Left lung (tissue), 4 donors: ENCODE measurements at regions not wholly inside any gene's neighbourhood (a gene's known extent, or its start where the extent isn't known, plus 50 kb on each side); places are given as distances from the start of the nearest gene placed in this dataset.
A peak's percentile ranks its signal among the peaks of the same experiment; 100 is the strongest.
"Not testable (repeated sequence)": the region's sequence is repeated elsewhere in the genome, so short reads cannot be mapped to it uniquely, and the experiment has no call there.

ENCODE experiments used
- ATAC-seq: fragments of 200-7000 bp; cut with Tn5 transposase; one replicate; pipeline ENCODE4 v1.9.1; 2020; ENCODE audit warnings: moderate library complexity
- DNase-seq, 4 donors: peaks; one replicate each; pipeline ENCODE4 v3.0.0-alpha.2; 2013 to 2020
- H3K27ac ChIP-seq, 2 donors: fragments of 200-600 bp; sonication (generic) in 1 of 2; one replicate each; pipeline versions ENCODE4 v1.5.0 to v1.8.0; 2020 to 2021
- H3K27me3 ChIP-seq, 2 donors: fragments of 200-600 bp; sonication (generic) in 1 of 2; one replicate each; pipeline versions ENCODE4 v1.5.0 to v1.8.0; 2020 to 2021
- H3K36me3 ChIP-seq, 2 donors: fragments of 200-600 bp; sonication (generic) in 1 of 2; one replicate each; pipeline versions ENCODE4 v1.5.0 to v1.8.0; 2020 to 2021
- H3K4me1 ChIP-seq, 2 donors: fragments of 200-600 bp; one replicate each; pipeline ENCODE4 v1.8.0; 2021
- H3K4me3 ChIP-seq, 2 donors: fragments of 200-600 bp; sonication (generic) in 1 of 2; one replicate each; pipeline versions ENCODE4 v1.5.0 to v1.8.0; 2020 to 2021; ENCODE audit warnings: mild to moderate bottlenecking in 1 of 2
- H3K9me3 ChIP-seq, 2 donors: fragments of 200-600 bp; sonication (generic) in 1 of 2; one replicate each; pipeline versions ENCODE4 v1.5.0 to v1.8.0; 2020 to 2021
- intact Hi-C, 2 donors: fragments of 100-400 bp; cut with DNase I; formaldehyde crosslinking; loops; one replicate each; pipeline versions ENCODE4 v1.11.2 to v1.14.2; 2022
- donor health status: DM: no; HTN: yes; CAD: no.
- donor health status: DM: no; HTN: no; CAD: no.

DNA sequence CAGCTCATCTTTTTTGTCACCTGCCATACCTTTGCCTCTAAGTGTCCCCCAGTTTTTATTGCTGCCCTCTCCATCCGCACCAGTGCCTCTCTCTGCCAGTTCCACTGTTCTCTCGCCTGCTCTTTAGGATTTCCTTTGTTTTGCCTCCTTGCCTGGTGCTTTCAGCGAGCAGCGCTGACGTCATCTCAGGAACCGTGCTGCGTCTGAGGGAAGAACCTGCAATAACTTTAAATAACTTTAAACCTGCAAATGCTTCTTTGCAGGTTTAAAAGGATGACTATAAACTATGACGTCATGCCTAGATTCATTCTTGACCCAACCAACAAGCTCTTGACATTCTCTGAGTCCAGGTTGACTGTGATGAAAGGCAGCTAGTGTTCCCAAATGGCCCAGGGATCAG is 105.1 kb downstream of the LRRC74B start:
- intact Hi-C loops, ATAC-seq, H3K9me3 ChIP-seq, H3K4me3 ChIP-seq, H3K27ac ChIP-seq, H3K27me3 ChIP-seq, H3K36me3 ChIP-seq, DNase-seq, H3K4me1 ChIP-seq: not testable (repeated sequence)

DNA sequence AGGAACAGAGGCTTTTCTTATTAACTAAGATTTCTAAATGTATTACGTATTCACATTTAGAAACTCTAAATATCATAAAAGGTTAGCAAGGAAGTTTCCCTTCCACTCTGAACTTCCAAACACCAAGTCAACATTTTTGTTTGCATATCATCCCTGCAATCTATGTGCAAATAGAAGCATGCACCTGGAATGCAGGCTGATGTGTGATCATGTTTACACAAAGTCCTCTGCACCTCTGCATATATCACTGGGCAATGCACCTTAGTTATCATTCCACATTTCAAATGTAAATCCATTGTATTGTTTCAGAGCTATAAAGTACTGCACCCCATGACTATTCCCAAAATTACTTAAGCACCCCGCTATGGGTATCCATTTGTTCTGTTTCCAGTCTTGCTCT is 142.1 kb downstream of the LRRC74B start:
- H3K27ac ChIP-seq, ATAC-seq, H3K4me3 ChIP-seq, intact Hi-C loops, H3K27me3 ChIP-seq, H3K36me3 ChIP-seq, H3K9me3 ChIP-seq, H3K4me1 ChIP-seq, DNase-seq: not testable (repeated sequence)

DNA sequence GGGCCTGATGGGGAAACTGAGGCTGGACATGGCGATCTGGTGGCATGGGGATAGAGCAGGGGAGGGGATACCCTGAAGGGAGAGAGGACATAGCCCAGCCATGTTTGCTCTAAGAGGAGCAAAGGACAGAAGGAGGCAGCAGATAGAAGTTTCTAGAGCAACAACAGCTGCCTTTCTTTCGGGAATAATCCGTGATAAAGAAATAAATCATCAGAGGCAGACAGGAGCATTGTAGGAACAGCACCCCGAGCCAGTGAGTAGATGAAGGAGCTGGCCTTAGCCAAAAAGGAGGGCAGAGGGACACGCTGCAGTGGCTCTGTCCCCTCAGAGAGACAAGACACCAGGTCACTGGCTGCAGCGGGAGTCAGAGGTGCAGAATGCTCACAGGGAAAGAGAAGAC is 166.3 kb downstream of the LRRC74B start:
- H3K4me1 ChIP-seq, intact Hi-C loops, H3K4me3 ChIP-seq, H3K27me3 ChIP-seq, DNase-seq, H3K27ac ChIP-seq, H3K9me3 ChIP-seq, H3K36me3 ChIP-seq, ATAC-seq: not testable (repeated sequence)

- peak in 1 of 4 donors; percentile 7 for DNase-seq
- ATAC-seq, H3K4me3 ChIP-seq, intact Hi-C loops, H3K27ac ChIP-seq, H3K4me1 ChIP-seq, H3K36me3 ChIP-seq, H3K27me3 ChIP-seq, H3K9me3 ChIP-seq: not testable (repeated sequence)
Observed at GRCh38 chr22:21215973-21216731, 167.4 kb upstream of the RIMBP3B start.

DNA sequence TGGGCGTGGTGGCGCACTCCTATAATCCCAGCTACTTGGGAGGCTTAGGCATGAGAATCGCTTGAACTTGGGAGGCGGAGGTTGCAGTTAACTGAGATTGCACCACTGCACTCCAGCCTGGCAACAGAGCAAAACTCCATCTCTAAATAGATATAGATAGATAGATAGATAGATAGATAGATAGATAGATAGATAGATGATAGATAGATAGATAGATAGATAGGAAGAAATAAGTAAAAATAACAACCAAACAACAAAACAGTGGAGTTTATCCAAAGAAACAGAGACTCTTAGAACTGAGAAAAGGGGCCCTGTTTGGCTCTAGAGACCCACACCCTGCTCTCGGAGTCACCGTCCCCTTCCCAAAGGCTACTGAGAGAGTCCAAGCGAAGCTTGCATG is 158.7 kb upstream of the RIMBP3B start:
- ATAC-seq, DNase-seq, H3K27ac ChIP-seq, H3K4me3 ChIP-seq, H3K36me3 ChIP-seq, H3K4me1 ChIP-seq, H3K27me3 ChIP-seq, intact Hi-C loops, H3K9me3 ChIP-seq: not testable (repeated sequence)

DNA sequence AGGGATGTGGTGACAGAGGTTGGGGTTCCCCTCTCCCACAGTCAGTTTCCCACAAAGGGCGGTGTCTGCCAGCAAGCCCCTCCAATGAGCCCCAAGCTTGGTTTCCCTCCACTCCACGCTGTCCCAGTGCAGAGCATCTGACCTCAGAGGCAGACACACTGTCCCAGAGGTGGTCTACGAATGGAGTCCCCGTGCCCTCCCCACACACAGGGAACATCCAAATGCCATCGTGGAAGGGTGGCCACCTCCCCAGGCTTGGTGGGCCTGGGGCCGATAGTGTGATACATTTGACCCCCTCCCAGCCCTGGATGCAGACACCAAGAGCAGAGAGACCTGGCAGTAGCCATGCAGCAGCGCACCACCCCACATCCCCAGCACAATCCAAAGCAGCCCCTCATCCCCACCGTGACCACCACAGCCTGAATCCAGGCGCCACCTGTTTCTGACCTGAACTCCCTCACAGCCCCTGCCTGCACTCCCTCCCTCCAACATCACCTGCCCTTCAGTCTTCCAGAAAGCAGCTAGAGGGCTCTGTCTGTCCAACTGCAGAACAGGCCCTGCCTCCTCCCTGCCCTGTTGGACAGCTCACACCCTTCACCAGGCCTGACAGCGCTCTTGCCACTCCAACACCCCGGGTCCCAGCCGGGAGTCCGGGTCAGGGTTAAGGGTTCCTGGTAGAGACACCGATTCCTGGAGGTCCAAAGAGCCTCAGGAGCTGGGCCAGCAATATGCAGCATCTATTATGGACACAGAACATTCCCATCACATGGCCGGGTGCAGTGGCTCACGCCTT is 156.5 kb upstream of the RIMBP3B start:
- H3K4me1 ChIP-seq, H3K9me3 ChIP-seq, H3K27me3 ChIP-seq, H3K4me3 ChIP-seq, ATAC-seq, intact Hi-C loops, H3K36me3 ChIP-seq, H3K27ac ChIP-seq: not testable (repeated sequence)
- DNase-seq: peak in 3 of 4 donors; percentile 1 to 40 (median 28)

DNA sequence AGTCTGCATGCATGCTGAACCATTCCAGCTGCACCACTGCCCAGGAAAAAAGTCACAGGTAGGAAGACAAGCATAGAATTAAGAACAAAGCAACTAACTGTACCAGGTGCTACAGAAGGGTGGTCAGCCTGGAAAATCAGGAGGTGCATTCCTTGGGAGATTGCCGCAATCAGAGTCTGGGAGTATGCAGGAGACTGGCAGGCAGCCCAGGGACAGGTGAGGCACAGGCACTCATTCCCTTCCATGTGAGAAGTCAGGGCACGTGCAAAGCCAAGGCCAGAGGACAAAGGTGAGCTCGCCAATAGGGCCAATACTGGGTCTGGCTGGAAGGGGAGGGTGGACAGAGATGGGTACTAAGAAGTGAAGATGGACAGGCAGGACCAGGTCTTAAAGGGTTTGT is 132.1 kb upstream of the RIMBP3B start:
- peak in 2 of 4 donors; percentile 37 to 53 for DNase-seq
- H3K36me3 ChIP-seq, H3K27me3 ChIP-seq, H3K27ac ChIP-seq, H3K4me3 ChIP-seq, H3K4me1 ChIP-seq, ATAC-seq, H3K9me3 ChIP-seq, intact Hi-C loops: not testable (repeated sequence)

- H3K27me3 ChIP-seq, ATAC-seq, H3K4me3 ChIP-seq, H3K36me3 ChIP-seq, H3K9me3 ChIP-seq, H3K4me1 ChIP-seq, intact Hi-C loops, H3K27ac ChIP-seq: not testable (repeated sequence)
- DNase-seq: peak in 1 of 4 donors; percentile 54
Observed at GRCh38 chr22:21282646-21283045, 100.9 kb upstream of the RIMBP3B start.

DNA sequence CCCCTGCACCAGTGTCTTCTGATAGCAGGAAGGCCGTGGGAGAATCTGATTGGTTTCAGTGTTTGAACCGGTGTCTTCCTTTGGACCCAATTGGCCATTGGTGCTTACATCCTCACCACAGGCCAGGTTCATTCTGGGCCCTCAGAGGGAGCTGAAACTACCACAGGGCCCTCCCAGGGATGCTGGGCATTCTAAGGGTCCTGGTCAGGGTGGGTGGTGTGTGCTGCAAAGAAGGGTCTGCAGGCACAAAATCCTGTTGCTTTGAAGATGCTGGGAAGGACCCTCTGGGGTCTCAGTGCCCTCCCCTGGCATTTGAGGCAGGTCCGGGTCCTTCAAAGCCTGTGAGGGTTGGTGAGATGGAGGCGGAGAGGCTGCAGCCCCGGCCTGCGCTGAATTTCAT is 89.8 kb upstream of the RIMBP3B start:
- DNase-seq: peak in 1 of 4 donors; percentile 11
- H3K4me3 ChIP-seq, H3K9me3 ChIP-seq, intact Hi-C loops, H3K27ac ChIP-seq, ATAC-seq, H3K36me3 ChIP-seq, H3K27me3 ChIP-seq, H3K4me1 ChIP-seq: not testable (repeated sequence)

GRCh38 chr22:21327629-21328028 is 55.9 kb upstream of the RIMBP3B start:
- H3K9me3 ChIP-seq, intact Hi-C loops, H3K36me3 ChIP-seq, ATAC-seq, H3K27me3 ChIP-seq, H3K27ac ChIP-seq, DNase-seq, H3K4me3 ChIP-seq, H3K4me1 ChIP-seq: not testable (repeated sequence)
